Activated B cell treated with CpG ODN at 0.5 μM for 24 hours (primary cell): ENCODE measurements at regions not wholly inside any gene's neighbourhood (a gene's known extent, or its start where the extent isn't known, plus 50 kb on each side); places are given as distances from the start of the nearest gene placed in this dataset.
"Not testable (repeated sequence)": the region's sequence is repeated elsewhere in the genome, so short reads cannot be mapped to it uniquely, and the experiment has no call there.

Experiments used
- ATAC-seq: fragments of 200-7000 bp; cut with Tn5 transposase; one replicate; pipeline ENCODE4 v1.10.0; 2021; ENCODE audit warnings: low read depth, mild to moderate bottlenecking, moderate library complexity
- CTCF ChIA-PET: fragments of 350-600 bp; sonication (Branson Sonifier 250); formaldehyde crosslinking; loops from one replicate; lab custom pipeline; 2021; ENCODE audit warnings: antibody characterized with exemption; lab: Charles Lee
- POLR2A ChIA-PET: fragments of 350-600 bp; sonication (Branson Sonifier 250); formaldehyde crosslinking; loops from one replicate; lab custom pipeline; 2021; ENCODE audit warnings: antibody characterized with exemption; lab: Charles Lee
- DNase-seq: peaks from one replicate; pipeline ENCODE4 v3.0.0; 2022
- H3K27ac Mint-ChIP-seq: one replicate; pipeline ENCODE4 v1.8.0; 2020; ENCODE audit warnings: mixed read lengths
- H3K27me3 Mint-ChIP-seq: one replicate; pipeline ENCODE4 v1.8.0; 2021; ENCODE audit warnings: mixed read lengths
- H3K36me3 Mint-ChIP-seq: one replicate; pipeline ENCODE4 v1.8.0; 2021; ENCODE audit warnings: low read depth, mixed read lengths
- H3K4me1 Mint-ChIP-seq: one replicate; pipeline ENCODE4 v1.8.0; 2021; ENCODE audit warnings: mixed read lengths
- H3K4me3 Mint-ChIP-seq: one replicate; pipeline ENCODE4 v1.8.0; 2020; ENCODE audit warnings: mild to moderate bottlenecking, mixed read lengths
- H3K9me3 Mint-ChIP-seq: one replicate; pipeline ENCODE4 v1.8.0; 2020; ENCODE audit warnings: mixed read lengths
- CTCF ChIP-seq: fragments of 200-600 bp; IDR thresholded peaks from one replicate; pipeline ENCODE4 v1.8.0; 2022; ENCODE audit warnings: antibody characterized with exemption, mild to moderate bottlenecking
- intact Hi-C: fragments of 100-400 bp; cut with micrococcal nuclease; formaldehyde crosslinking; loops from one replicate; pipeline ENCODE4 v1.15.1; 2024

- no peaks in the 10 kb centered on the region for H3K36me3 Mint-ChIP-seq
- H3K27ac Mint-ChIP-seq = no peak overlapping the region
- no peaks in the 10 kb centered on the region for H3K4me1 Mint-ChIP-seq
- TF ChIP-seq CTCF = no peak
- no peak overlapping the region for H3K4me3 Mint-ChIP-seq
- no peak for DNase-seq
- intact Hi-C loops = no loop called here
- H3K27me3 Mint-ChIP-seq = no peaks in the 10 kb centered on the region
- H3K9me3 Mint-ChIP-seq = peaks cover 1% of the 10 kb centered on the region
- ChIA-PET CTCF (no interaction called here), POLR2A (no interaction called here)
- no peak for ATAC-seq
These were observed 216.7 kb upstream of the FTMT start for GRCh38 chr5:121634946-121635345.

DNA sequence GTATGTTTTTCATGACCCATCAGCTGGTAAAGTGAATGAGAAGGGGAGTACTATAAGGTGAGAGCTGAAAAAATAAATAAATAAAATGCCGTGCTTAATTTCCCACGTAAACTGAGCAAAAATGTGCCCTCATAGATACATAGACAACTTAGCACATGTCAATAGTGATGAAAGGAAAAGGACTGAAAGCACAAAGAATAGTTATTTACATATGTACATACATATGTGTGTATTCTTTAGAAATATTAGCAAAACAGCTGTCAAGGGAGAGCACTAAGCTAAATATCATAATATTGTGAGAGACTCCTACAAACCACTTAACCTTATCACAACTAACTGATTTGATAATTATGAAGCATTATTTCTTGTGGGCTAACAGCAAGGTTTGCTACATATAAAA is 213.6 kb upstream of the FTMT start:
- H3K9me3 Mint-ChIP-seq = peaks cover 7% of the 10 kb centered on the region
- H3K4me3 Mint-ChIP-seq = no peak overlapping the region
- DNase-seq (no peak), ATAC-seq (no peak)
- no peak for TF ChIP-seq CTCF
- POLR2A ChIA-PET = no interaction called here
- H3K4me1 Mint-ChIP-seq = no peaks in the 10 kb centered on the region
- H3K36me3 Mint-ChIP-seq = no peaks in the 10 kb centered on the region
- CTCF ChIA-PET = interaction anchor here (0.6 kb wide), 1 partner anchor 56 kb away, joined by 3 read pairs; no protein-coding TSS in a partner anchor
- no peaks in the 10 kb centered on the region for H3K27me3 Mint-ChIP-seq
- H3K27ac Mint-ChIP-seq = no peak overlapping the region
- intact Hi-C loops = no loop called here

DNA sequence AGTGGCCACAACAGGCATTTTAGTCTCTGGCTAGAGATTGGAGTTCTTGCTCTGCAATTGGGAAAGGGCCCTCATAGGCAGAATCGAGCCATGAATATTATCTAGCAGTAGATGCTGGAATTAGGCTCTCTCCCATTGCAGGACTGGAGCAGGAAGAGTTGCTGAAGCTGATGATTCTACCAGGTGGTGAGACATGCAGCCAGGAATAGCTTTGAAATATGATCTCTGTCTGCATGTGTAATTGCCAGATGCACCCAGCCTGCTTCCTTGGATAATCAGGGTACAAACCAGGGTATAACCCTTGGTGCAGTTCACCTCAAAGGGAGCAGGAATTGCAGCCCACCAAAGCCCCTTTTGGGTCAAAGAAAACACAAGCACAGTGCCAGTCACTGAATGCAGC is 211.4 kb upstream of the FTMT start:
- intact Hi-C loops = no loop called here
- ChIA-PET POLR2A (no interaction called here), CTCF (no interaction called here)
- H3K4me1 Mint-ChIP-seq = no peaks in the 10 kb centered on the region
- no peak for TF ChIP-seq CTCF
- DNase-seq = no peak
- H3K27me3 Mint-ChIP-seq = no peaks in the 10 kb centered on the region
- H3K9me3 Mint-ChIP-seq = peaks cover 7% of the 10 kb centered on the region
- H3K4me3 Mint-ChIP-seq = no peak overlapping the region
- H3K27ac Mint-ChIP-seq = no peak overlapping the region
- H3K36me3 Mint-ChIP-seq = no peaks in the 10 kb centered on the region
- no peak for ATAC-seq

DNA sequence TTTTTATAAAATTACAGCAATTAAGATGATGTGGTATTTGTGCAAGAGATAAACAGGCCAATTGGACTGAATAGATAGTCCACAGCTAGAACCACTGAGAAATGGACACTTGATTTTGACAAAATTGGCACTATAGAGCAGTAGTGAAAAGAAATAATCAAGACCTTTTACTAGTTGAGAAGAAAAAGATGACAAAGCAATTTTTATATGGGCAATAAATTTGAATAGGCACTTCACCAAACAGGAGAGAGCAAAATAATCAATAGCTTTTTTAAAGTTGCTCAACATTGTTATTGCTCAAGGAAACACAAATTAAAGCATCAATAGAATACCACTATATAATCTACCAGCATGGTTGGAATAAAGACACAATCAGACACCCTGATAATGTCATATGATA is 193.5 kb upstream of the FTMT start:
- ATAC-seq = no peak
- no peak for TF ChIP-seq CTCF
- no peaks in the 10 kb centered on the region for H3K4me1 Mint-ChIP-seq
- no peak overlapping the region for H3K27ac Mint-ChIP-seq
- intact Hi-C loops = no loop called here
- CTCF ChIA-PET = no interaction called here
- no peak for DNase-seq
- POLR2A ChIA-PET = no interaction called here
- no peaks in the 10 kb centered on the region for H3K27me3 Mint-ChIP-seq
- H3K9me3 Mint-ChIP-seq = peaks cover 5% of the 10 kb centered on the region
- no peaks in the 10 kb centered on the region for H3K36me3 Mint-ChIP-seq
- no peak overlapping the region for H3K4me3 Mint-ChIP-seq

DNA sequence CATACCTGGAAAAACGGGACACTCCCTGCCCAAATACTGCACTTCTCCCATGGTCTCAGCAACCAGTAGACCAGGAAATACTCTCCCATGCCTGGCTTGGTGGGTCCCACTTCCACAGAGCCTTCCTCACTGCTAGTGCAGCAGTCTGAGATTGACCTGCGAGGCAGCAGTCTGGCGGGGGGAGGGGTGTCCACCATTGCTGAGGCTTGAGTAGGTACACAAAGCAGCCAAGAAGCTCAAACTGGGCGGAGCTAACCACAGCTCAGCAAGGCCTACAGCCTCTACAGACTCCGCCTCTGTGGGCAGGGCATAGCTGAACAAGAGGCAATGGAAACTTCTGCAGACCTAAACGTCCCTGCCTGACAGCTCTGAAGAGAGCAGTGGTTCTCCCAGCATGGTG is 191.5 kb upstream of the FTMT start:
- Mint-ChIP-seq H3K27me3 (no peaks in the 10 kb centered on the region), H3K9me3 (peaks cover 13% of the 10 kb centered on the region), H3K36me3 (no peaks in the 10 kb centered on the region), H3K4me3 (no peak overlapping the region), H3K4me1 (no peaks in the 10 kb centered on the region), H3K27ac (no peak overlapping the region)
- DNase-seq = no peak
- POLR2A ChIA-PET = no interaction called here
- no peak for TF ChIP-seq CTCF
- no peak for ATAC-seq
- intact Hi-C loops = no loop called here
- CTCF ChIA-PET = no interaction called here

- H3K9me3 Mint-ChIP-seq = peaks cover 17% of the 10 kb centered on the region
- CTCF ChIA-PET, POLR2A ChIA-PET: not testable (repeated sequence)
These were observed 186.1 kb upstream of the FTMT start for GRCh38 chr5:121665542-121665941.

More at GRCh38 chr5:121665542-121665941, 186.1 kb upstream of the FTMT start:
- ATAC-seq, H3K4me3 Mint-ChIP-seq, H3K27ac Mint-ChIP-seq, DNase-seq, H3K36me3 Mint-ChIP-seq, H3K27me3 Mint-ChIP-seq, intact Hi-C loops, H3K4me1 Mint-ChIP-seq: not testable (repeated sequence)
